HCT116 (cell line): ENCODE measurements at regions not wholly inside any gene's neighbourhood (a gene's known extent, or its start where the extent isn't known, plus 50 kb on each side); places are given as distances from the start of the nearest gene placed in this dataset.

ENCODE experiments used
- ATAC-seq: fragments of 200-7000 bp; cut with Tn5 transposase; 2 replicates; pipeline ENCODE4 v1.9.1; 2020; ENCODE audit warnings: mild to moderate bottlenecking, moderate library complexity
- BruUV-seq: library from RNA; stranded (reverse); fragments of 400-500 nt; replicated peaks from 2 replicates; lab custom pipeline; 2021; lab: Mats Ljungman, UMichigan
- CTCF ChIA-PET: fragments of 300-600 bp; sonication (Branson Sonifier 250); formaldehyde crosslinking; loops from one replicate; lab custom pipeline; 2021; ENCODE audit warnings: antibody characterized with exemption; lab: Charles Lee
- POLR2A ChIA-PET: fragments of 300-600, 350-600 bp; sonication (Branson Sonifier 250); formaldehyde crosslinking; loops from one replicate; lab custom pipeline; 2021; ENCODE audit warnings: antibody characterized with exemption; lab: Charles Lee
- RAD21 ChIA-PET, 2 experiments: fragments of 300-600 bp; sonication (Branson Sonifier 250); formaldehyde crosslinking; loops; one replicate each; lab custom pipeline; 2023; ENCODE audit warnings: low total read pairs in 2 of 2; ENCODE audit not compliant: uncharacterized antibody in 2 of 2, unreplicated experiment in 2 of 2, low non-redundant PET in 1 of 2; lab: Charles Lee
- DNase-seq: peaks from one replicate; pipeline ENCODE4 v3.0.0-alpha.2; 2010; ENCODE audit warnings: low read depth, low spot score
- H2AFZ ChIP-seq: fragments of 200-600 bp; shearing (Covaris generic), sonication (generic); 2 replicates; pipeline ENCODE4 v1.6.1; 2017; ENCODE audit warnings: low read depth, mixed run types, mixed read lengths, antibody characterized with exemption, low read length; ENCODE audit not compliant: poor library complexity, severe bottlenecking
- H3K27ac ChIP-seq: 2 replicates; pipeline ENCODE4 v1.5.1; 2012; ENCODE audit warnings: low read depth, low read length
- H3K27me3 ChIP-seq: fragments of 200-600 bp; sonication (generic); 2 replicates; pipeline ENCODE4 v1.6.1; 2016; ENCODE audit warnings: mixed run types, low read length, mixed read lengths; ENCODE audit not compliant: insufficient read depth
- H3K36me3 ChIP-seq, 2 experiments: fragments of 200-500 bp in 1 of 2; fragments of 200-600 bp in 1 of 2; sonication (Bioruptor generic) in 1 of 2; sonication (generic) in 1 of 2; 2 replicates each; pipeline versions ENCODE4 v1.5.1 to v1.6.1; 2014 to 2016; ENCODE audit warnings: low read length in 2 of 2, inconsistent platforms in 1 of 2, mixed read lengths in 1 of 2, mixed run types in 1 of 2; ENCODE audit not compliant: insufficient read depth in 2 of 2, control insufficient read depth in 1 of 2
- H3K4me1 ChIP-seq, 2 experiments: fragments of 200-600 bp in 1 of 2; sonication (generic) in 1 of 2; 2 replicates each; pipeline versions ENCODE4 v1.5.1 to v1.6.1; 2012 to 2017; ENCODE audit warnings: low read length in 2 of 2, inconsistent platforms in 1 of 2, mild to moderate bottlenecking in 1 of 2, mixed read lengths in 1 of 2, mixed run types in 1 of 2, moderate library complexity in 1 of 2; ENCODE audit not compliant: insufficient read depth in 2 of 2, control insufficient read depth in 1 of 2
- H3K4me2 ChIP-seq: fragments of 200-600 bp; sonication (generic); 2 replicates; pipeline ENCODE4 v1.6.1; 2017; ENCODE audit warnings: mixed run types, low read length, mixed read lengths
- H3K4me3 ChIP-seq, 2 experiments: fragments of 200-600 bp in 1 of 2; sonication (generic) in 1 of 2; replicated peaks in 1 of 2; 2 replicates each; pipeline ENCODE4 v1.5.1; 2011 to 2016; ENCODE audit warnings: low read length in 2 of 2, control low read depth in 1 of 2, low read depth in 1 of 2, mild to moderate bottlenecking in 1 of 2, mixed read lengths in 1 of 2, mixed run types in 1 of 2
- H3K79me2 ChIP-seq: fragments of 200-600 bp; sonication (generic); 2 replicates; pipeline ENCODE4 v1.6.1; 2017; ENCODE audit warnings: mild to moderate bottlenecking, mixed run types, low read length, moderate library complexity, mixed read lengths; ENCODE audit not compliant: insufficient read depth
- H3K9ac ChIP-seq: fragments of 200-600 bp; sonication (generic); 2 replicates; pipeline ENCODE4 v1.6.1; 2016; ENCODE audit warnings: low read length, mixed read lengths
- H3K9me2 ChIP-seq: fragments of 200-600 bp; sonication (generic), shearing (Covaris generic); 2 replicates; pipeline ENCODE4 v1.6.1; 2017; ENCODE audit warnings: mixed run types, mild to moderate bottlenecking, moderate library complexity; ENCODE audit not compliant: insufficient read depth
- H3K9me3 ChIP-seq, 2 experiments: fragments of 200-500 bp in 1 of 2; fragments of 200-600 bp in 1 of 2; sonication (Bioruptor generic) in 1 of 2; sonication (generic) in 1 of 2; 2 replicates each; pipeline ENCODE4 v1.6.1; 2014 to 2017; ENCODE audit warnings: low read length in 2 of 2, mixed read lengths in 2 of 2, inconsistent platforms in 1 of 2, low read depth in 1 of 2, mild to moderate bottlenecking in 1 of 2, mixed run types in 1 of 2, moderate library complexity in 1 of 2; ENCODE audit not compliant: control insufficient read depth in 1 of 2, insufficient read depth in 1 of 2
- H4K20me1 ChIP-seq: fragments of 200-600 bp; sonication (generic), shearing (Covaris generic); 2 replicates; pipeline ENCODE4 v1.6.1; 2017; ENCODE audit warnings: mixed run types, mild to moderate bottlenecking, moderate library complexity; ENCODE audit not compliant: insufficient read depth
- ATF3 ChIP-seq: IDR thresholded peaks from 2 replicates; pipeline ENCODE4 v1.6.1; 2012
- CTCF ChIP-seq, 3 experiments: fragments of 200-600 bp in 1 of 3; sonication (generic) in 1 of 3; IDR thresholded peaks in 2 of 3; conservative IDR thresholded peaks in 1 of 3; 2 replicates each; pipeline ENCODE4 v1.5.1; 2012 to 2017; ENCODE audit warnings: low read depth in 2 of 3, low read length in 2 of 3, antibody characterized with exemption in 1 of 3, borderline replicate concordance in 1 of 3, control low read depth in 1 of 3, mild to moderate bottlenecking in 1 of 3, mixed read lengths in 1 of 3, mixed run types in 1 of 3, moderate library complexity in 1 of 3; ENCODE audit not compliant: insufficient read depth in 1 of 3
- EGR1 ChIP-seq: IDR thresholded peaks from 2 replicates; pipeline ENCODE4 v1.6.1; 2012; ENCODE audit warnings: low read depth
- EZH2 ChIP-seq: fragments of 200-600 bp; sonication (generic); IDR thresholded peaks from 2 replicates; pipeline ENCODE4 v1.6.1; 2017; ENCODE audit warnings: antibody characterized with exemption, mixed run types
- EZH2phosphoT487 ChIP-seq: fragments of 200-600 bp; IDR thresholded peaks from 2 replicates; pipeline ENCODE4 v1.6.1; 2018; ENCODE audit warnings: antibody characterized with exemption, borderline replicate concordance
- FOSL1 ChIP-seq: IDR thresholded peaks from 2 replicates; pipeline ENCODE4 v1.6.1; 2012; ENCODE audit warnings: low read depth
- MAX ChIP-seq: IDR thresholded peaks from 2 replicates; pipeline ENCODE4 v1.6.1; 2012
- POLR2A ChIP-seq: IDR thresholded peaks from 2 replicates; pipeline ENCODE4 v1.7.0; 2011; ENCODE audit warnings: borderline replicate concordance; ENCODE audit not compliant: insufficient read depth, insufficient read length; ENCODE audit errors: extremely low read depth
- REST ChIP-seq: IDR thresholded peaks from 2 replicates; pipeline ENCODE4 v1.6.1; 2012; ENCODE audit warnings: low read depth
- SIN3A ChIP-seq: IDR thresholded peaks from 2 replicates; pipeline ENCODE4 v1.6.1; 2012; ENCODE audit warnings: low read depth
- SP1 ChIP-seq: IDR thresholded peaks from 2 replicates; pipeline ENCODE4 v1.6.1; 2012; ENCODE audit warnings: low read depth
- SRF ChIP-seq: IDR thresholded peaks from 2 replicates; pipeline ENCODE4 v1.6.1; 2012; ENCODE audit warnings: low read depth
- ZNF274 ChIP-seq: fragments of 200-500 bp; sonication (Bioruptor generic); IDR thresholded peaks from 2 replicates; pipeline ENCODE4 v1.6.1; 2014; ENCODE audit warnings: mild to moderate bottlenecking, low read depth, low read length, inconsistent platforms
- intact Hi-C: fragments of 100-400 bp; cut with micrococcal nuclease; formaldehyde crosslinking; loops from 2 replicates; pipeline ENCODE4 v1.10.0; 2022

- H3K79me2 ChIP-seq, result no peaks in the 10 kb centered on the region
- no peaks in the 10 kb centered on the region for H3K36me3 ChIP-seq
- CTCF ChIA-PET, result no interaction called here
- POLR2A ChIA-PET, result no interaction called here
- no peak for ATAC-seq
- H4K20me1 ChIP-seq, result no peaks in the 10 kb centered on the region
- intact Hi-C loops, result no loop called here
- no peak for TF ChIP-seq EGR1
- TF ChIP-seq MAX, result no peak
- TF ChIP-seq CTCF (IDR thresholded peaks at IDR 0.05 in 2 of 3, conservative IDR thresholded peaks at IDR 0.05 in 1 of 3; ENCODE audit: borderline replicate concordance in 1 of 3, insufficient read depth in 1 of 3, low read depth in 2 of 3, low read length in 2 of 3), result no peak
- no peak for TF ChIP-seq SRF
- TF ChIP-seq ZNF274, result no peak
- RAD21 ChIA-PET, result no interaction called here
- no peak overlapping the region for H3K9ac ChIP-seq
- no TSS peak for BruUV-seq
- H3K27me3 ChIP-seq, result no peaks in the 10 kb centered on the region
- no peak for DNase-seq
- peaks cover 0 to 22% of the 10 kb centered on the region in 2 experiments; a peak in 2 of 4 replicates for H3K9me3 ChIP-seq
- no peaks in the 10 kb centered on the region for H3K9me2 ChIP-seq
- H3K4me3 ChIP-seq, result no peak overlapping the region
- no peaks in the 10 kb centered on the region for H3K4me1 ChIP-seq
- no peak overlapping the region for H2AFZ ChIP-seq
- no peak overlapping the region for H3K27ac ChIP-seq
- H3K4me2 ChIP-seq, result no peak overlapping the region
Observed at GRCh38 chr19:28981994-28982393, 231.0 kb downstream of the UQCRFS1 start.

GRCh38 chr19:28981518-28981917 is 231.4 kb downstream of the UQCRFS1 start:
- no TSS peak for BruUV-seq
- Histone ChIP-seq H3K4me1 (no peaks in the 10 kb centered on the region), H3K4me2 (no peak overlapping the region), H3K9me3 (peaks cover 0 to 20% of the 10 kb centered on the region in 2 experiments; a peak in 2 of 4 replicates), H3K36me3 (no peaks in the 10 kb centered on the region), H3K27me3 (no peaks in the 10 kb centered on the region), H2AFZ (no peak overlapping the region), H3K4me3 (no peak overlapping the region), H4K20me1 (no peaks in the 10 kb centered on the region), H3K9ac (no peak overlapping the region), H3K79me2 (no peaks in the 10 kb centered on the region), H3K27ac (no peak overlapping the region), H3K9me2 (no peaks in the 10 kb centered on the region)
- ATAC-seq, result no peak
- intact Hi-C loops, result no loop called here
- CTCF ChIA-PET, result no interaction called here
- RAD21 ChIA-PET, result no interaction called here
- POLR2A ChIA-PET, result no interaction called here
- DNase-seq, result no peak
- TF ChIP-seq FOSL1 (no peak), SIN3A (no peak), REST (no peak), ATF3 (no peak), SP1 (no peak), CTCF (IDR thresholded peaks at IDR 0.05 in 2 of 3, conservative IDR thresholded peaks at IDR 0.05 in 1 of 3; ENCODE audit: borderline replicate concordance in 1 of 3, insufficient read depth in 1 of 3, low read depth in 2 of 3, low read length in 2 of 3) (no peak), EZH2 (no peak), POLR2A (no peak), EZH2phosphoT487 (no peak)
